GM21825 (cell line): ENCODE measurements at regions not wholly inside any gene's neighbourhood (a gene's known extent, or its start where the extent isn't known, plus 50 kb on each side); places are given as distances from the start of the nearest gene placed in this dataset.

ENCODE experiments used
- ATAC-seq: cut with Tn5 transposase; IDR thresholded peaks from one replicate; pipeline ENCODE4 v1.9.1; 2021; ENCODE audit warnings: mild to moderate bottlenecking, moderate library complexity; ENCODE audit not compliant: unreplicated experiment

- no peak for ATAC-seq
Observed at GRCh38 chr16:55948230-55948629, 73.1 kb upstream of the CES5A start.

- no peak for ATAC-seq
Observed at GRCh38 chr16:55947366-55947765, 72.2 kb upstream of the CES5A start.

GRCh38 chr16:55944377-55944802 is 69.2 kb upstream of the CES5A start:
- ATAC-seq: no peak

- ATAC-seq: no peak
Observed at GRCh38 chr16:55943267-55943666, 68.1 kb upstream of the CES5A start.

- ATAC-seq: no peak
Observed at GRCh38 chr16:55942821-55943220, 67.6 kb upstream of the CES5A start.

GRCh38 chr16:55941552-55941951 is 66.4 kb upstream of the CES5A start:
- ATAC-seq: no peak

- no peak for ATAC-seq
Observed at GRCh38 chr16:55938126-55938525, 63.0 kb upstream of the CES5A start.

GRCh38 chr16:55933038-55933437 is 57.9 kb upstream of the CES5A start:
- no peak for ATAC-seq

- ATAC-seq: no peak
Observed at GRCh38 chr16:55930036-55930435, 54.9 kb upstream of the CES5A start.

- ATAC-seq: no peak
Observed at GRCh38 chr16:55929181-55929580, 54.0 kb upstream of the CES5A start.

- ATAC-seq: no peak
Observed at GRCh38 chr16:55925242-55925641, 50.1 kb upstream of the CES5A start.
